Left hindlimb (tissue), 1 donor: ENCODE measurements at regions not wholly inside any gene's neighbourhood (a gene's known extent, or its start where the extent isn't known, plus 50 kb on each side); places are given as distances from the start of the nearest gene placed in this dataset.

Experiments used
- DNase-seq: peaks from one replicate; pipeline ENCODE4 v3.0.0-alpha.2; 2018

DNA sequence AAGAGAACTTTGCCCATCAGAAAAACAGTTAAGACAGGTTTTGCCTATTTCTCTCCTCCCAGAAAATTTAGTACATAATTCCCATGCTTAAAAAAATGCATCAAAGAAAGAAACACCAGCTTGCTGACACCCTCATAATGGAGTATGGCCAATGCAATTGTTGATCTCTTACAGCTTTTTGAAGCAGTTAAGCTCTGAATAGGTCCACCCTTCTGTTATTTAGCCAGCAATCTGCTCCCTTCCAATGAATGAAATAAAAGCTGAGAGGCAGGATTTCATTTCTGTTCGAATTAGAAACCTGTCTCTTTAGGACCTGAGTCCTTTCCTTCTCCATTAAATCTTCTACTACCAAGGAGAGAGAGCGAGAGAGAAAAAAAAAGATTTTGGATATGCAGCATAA, 288.7 kb downstream of the RNF144B start:
- no peak for DNase-seq

GRCh38 chr6:18676548-18676947, 289.4 kb downstream of the RNF144B start:
- DNase-seq: no peak

GRCh38 chr6:18680842-18681241, 293.7 kb downstream of the RNF144B start:
- no peak for DNase-seq

- no peak for DNase-seq
These were observed 294.8 kb downstream of the RNF144B start for GRCh38 chr6:18681832-18682503.

DNA sequence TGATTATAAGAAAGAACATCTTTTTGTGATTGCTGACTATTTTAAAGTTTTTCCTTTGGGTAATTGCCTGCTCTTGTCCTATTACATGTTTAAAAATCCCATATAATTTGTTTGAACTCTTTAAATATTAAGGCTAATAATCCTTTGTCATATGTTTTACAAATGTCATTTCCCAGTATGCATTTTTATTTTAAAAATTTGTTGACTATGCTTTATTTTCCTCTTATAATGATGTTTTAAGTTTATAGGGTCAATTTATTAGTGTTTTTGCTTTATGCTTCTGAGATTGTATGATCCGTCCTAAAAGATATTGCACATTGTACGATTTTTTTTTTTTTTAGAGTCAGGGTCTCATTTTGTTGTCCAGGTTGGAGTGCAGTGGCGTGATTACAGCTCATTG, 297.2 kb downstream of the RNF144B start:
- no peak for DNase-seq

DNA sequence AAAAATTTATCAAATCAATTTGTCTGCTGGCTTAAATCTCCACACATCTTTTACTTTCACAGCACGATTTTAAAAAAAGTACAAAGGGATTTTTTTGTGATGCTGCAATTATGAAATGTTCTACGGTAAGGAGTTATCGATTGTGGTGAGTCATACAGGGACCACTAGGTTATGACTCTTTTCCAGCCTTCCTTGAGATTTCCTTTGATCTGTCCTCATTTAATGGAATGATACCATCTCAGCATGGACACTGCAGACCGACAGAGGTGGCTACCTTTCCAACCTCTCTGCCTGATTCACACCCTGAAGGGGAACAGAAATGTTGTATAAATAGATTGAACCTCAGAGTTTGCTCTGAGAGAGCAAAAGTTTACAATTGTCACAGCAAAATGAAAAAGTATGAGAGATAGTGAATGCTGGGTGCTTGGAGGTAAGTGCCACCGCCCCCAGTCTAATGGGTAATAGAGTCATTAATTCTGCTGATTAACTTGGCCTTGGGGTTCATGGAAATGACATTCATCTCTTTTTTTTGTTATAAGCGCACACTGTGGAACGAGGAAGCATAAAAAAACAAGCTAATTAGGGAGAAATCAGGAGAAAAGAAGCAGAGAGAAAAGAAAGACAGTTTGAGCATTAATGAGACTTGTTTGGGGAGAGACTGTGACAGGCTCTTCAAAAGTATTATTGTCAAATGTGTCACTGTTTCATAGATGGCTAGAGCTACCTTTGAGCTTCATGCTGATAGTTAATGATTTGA, 306.0 kb downstream of the RNF144B start:
- DNase-seq: no peak

DNA sequence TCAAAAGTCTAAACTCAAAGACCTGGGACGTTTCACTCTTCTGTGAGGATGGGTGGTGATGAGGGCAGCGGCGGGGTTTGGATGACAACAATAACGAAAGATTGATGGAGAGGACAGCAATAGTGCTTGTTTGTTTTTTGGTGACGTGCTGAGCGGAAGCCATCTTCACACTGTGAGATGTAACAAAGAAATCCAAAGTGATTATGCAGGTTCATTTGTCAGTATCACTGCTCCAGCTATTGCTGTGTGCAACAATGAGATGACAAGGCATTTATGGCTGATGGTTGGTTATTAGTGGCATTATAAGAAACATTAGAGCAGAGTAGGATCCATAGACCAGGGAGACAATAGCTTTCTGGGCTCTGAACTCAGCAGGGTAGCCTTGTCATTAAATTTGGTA, 306.7 kb downstream of the RNF144B start:
- no peak for DNase-seq

GRCh38 chr6:18703546-18703945, 316.4 kb downstream of the RNF144B start:
- no peak for DNase-seq

GRCh38 chr6:18707714-18708439, 320.7 kb downstream of the RNF144B start:
- peak; percentile 36 for DNase-seq

GRCh38 chr6:18712595-18712994, 325.4 kb downstream of the RNF144B start:
- no peak for DNase-seq

DNA sequence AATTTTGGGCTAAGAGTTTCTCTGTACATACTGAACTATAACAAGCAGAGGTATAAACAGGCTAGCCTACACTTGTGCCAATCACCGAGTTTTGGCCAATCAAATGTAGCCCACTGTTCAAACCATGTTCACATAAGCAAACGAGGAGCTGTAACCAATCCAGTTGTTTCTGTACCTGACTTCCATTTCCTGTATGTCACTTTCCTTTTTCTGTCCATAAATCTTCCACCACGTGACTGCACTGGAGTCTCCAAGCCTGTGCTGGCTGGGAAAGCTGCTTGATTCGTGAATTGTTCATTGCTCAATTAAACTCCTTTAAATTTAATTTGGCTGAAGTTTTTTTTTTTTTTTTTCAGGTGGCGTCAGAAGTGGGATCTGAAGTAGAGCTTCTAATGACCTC, 332.9 kb downstream of the RNF144B start:
- no peak for DNase-seq

GRCh38 chr6:18724056-18724455, 336.9 kb downstream of the RNF144B start:
- DNase-seq: no peak

GRCh38 chr6:18725449-18725848, 338.3 kb downstream of the RNF144B start:
- no peak for DNase-seq

- DNase-seq: no peak
These were observed 346.9 kb downstream of the RNF144B start for GRCh38 chr6:18733921-18734550.

DNA sequence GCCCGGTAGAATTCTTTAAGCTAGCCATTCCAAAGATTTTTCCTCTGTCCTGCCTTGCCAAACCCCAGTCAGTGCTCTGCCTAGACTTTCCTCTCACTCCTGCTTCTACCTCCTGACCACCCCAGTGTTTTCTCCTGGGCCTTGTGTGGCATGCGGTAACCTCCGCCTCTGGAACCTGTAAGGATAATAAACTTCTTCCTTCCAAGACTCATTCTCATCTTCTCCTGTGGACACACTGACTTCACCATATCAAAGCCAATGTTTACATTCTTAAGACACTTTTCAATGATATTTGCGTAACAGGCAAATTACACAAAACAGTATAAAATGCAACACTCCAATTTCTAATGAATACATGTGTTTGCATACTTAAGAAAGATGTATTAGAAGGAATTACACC, 354.6 kb downstream of the RNF144B start:
- no peak for DNase-seq

DNA sequence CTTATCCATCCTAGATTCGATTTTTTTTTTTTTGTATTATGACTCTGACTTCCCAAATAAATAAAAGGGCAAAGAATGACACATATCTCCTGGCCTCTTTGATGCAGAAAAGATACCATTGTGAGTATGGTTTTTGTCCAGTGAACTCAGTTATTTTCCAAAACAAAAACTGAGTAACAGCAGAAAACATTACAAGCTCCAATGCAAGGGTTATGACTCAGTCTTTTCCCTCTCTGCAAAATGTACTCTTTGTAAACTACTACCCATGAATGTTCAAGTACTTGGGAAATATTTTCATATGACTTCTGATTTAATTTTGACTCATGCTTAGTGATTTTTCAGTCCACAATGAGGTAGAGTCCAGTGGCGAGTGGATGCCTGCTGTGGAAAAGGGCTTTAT, 355.3 kb downstream of the RNF144B start:
- DNase-seq: no peak

DNA sequence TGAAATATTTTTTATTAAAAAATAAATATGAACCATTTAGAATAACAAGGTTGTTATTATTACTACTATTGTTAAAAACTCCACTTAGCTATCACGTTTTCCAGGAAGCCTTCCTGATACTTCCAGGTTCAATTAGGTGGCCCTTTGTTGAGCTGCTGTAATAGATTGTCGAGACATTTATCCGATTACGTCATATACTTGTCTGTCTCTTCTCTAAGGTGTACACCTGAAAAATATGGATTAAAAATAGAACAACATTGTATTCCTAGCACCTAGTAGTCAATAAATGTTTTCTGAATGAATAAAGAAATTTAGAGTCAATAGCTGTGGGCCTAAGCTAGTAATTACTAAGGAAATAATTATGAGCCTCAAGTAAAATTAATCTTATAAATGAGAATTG, 359.6 kb downstream of the RNF144B start:
- no peak for DNase-seq

- no peak for DNase-seq
These were observed 361.2 kb downstream of the RNF144B start for GRCh38 chr6:18748314-18748713.

DNA sequence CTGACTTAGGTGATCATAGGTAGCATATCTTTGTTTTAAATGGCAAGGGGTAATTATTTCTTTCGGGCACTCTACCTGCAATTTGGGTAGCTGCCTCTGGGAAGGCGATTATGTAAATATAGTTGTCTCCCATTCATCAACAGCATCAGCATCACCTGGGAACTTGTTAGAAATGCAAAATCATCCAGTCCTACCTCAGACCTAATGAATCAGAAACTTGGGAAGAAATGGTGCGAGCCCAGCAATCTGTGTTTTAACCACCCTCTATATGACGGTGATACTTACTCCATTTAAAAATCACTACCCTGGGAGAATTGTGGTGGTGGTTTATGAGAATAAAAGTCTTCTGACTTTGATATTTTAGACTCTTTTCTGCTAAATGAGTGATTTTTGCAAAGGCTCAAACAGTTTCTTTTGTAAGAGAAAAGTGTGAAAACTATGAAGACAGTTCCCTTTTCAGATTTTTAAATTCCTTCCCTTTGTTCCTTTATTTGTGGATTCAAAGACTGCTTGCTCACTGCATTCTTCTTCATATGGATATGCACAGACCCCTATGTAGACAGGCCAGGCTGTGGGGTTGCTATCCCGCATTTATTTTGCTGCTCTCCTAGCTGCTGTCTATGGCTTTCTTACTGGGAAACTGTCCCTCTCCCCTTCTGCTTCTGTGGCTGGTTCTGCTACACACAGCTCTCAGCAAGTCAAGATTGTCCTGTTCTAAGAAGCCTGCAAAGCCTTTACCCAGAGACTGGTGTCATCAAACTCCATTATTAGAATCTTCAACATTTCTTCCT, 365.3 kb downstream of the RNF144B start:
- no peak for DNase-seq

DNA sequence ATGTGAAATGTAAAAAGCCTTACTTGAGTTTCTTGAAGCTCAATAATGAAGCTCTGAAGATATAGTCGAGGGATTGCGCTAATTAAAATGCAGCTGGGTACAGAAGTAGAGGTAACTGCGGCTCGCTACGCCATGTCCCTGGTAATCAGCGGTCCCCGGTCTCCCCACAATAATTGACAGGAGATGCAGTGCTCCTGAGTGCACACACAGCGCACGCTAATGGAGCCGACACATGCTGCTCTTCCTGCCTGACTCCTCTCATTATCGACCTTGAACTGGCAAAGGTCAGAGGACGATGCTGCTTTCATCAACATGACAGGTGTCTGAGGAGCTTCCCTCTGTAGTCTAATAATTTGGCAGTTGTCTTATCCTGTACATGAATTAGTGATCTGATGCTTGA, 365.9 kb downstream of the RNF144B start:
- no peak for DNase-seq

DNA sequence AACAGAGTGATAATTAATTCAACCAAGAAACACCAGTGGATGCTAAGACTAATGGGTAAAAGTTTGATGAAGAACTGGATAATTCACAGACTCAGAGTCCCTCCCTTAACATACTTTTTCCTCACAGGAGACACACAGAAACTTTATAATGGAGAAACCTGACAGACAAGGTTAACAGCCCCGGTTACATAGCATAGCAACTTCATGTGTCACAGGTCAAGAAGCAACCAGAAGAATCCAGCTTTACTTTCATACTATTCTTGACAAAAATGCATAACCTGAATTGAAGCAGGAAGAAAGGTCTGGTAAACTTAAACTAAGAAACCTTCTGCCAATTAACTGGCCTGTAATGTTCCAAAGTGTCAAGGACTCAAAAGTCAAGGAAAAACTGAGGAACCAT, 375.9 kb downstream of the RNF144B start:
- no peak for DNase-seq

DNA sequence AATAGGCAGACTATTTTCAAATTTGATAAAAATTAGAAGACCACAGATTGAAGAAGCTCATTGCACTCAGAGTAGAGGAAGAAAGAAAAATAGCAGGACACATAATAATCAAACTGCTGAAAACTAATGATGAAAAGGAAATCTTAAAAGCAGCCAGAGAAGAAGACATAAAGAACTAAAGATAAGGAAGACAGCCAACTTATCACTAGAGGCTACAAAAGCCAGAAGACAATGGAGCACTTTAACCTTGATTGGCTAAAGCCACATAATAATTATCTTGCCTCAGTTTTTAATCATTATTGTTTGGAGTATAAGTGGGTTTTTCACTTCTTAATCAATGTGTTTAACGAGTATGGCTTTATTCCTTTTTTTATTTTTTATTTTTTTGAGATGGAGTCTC, 397.6 kb downstream of the RNF144B start:
- DNase-seq: no peak
